Stomach (tissue), 4 donors: ENCODE measurements at regions not wholly inside any gene's neighbourhood (a gene's known extent, or its start where the extent isn't known, plus 50 kb on each side); places are given as distances from the start of the nearest gene placed in this dataset.

Experiments
- CTCF ChIP-seq, 7 experiments: fragments of 450-650 bp in 4 of 7; fragments of 200-600 bp in 3 of 7; sonication (generic) in 3 of 7; IDR thresholded peaks; one replicate each; pipeline ENCODE4 v1.5.1; 2016 to 2019; ENCODE audit warnings: antibody characterized with exemption in 7 of 7, control low read depth in 2 of 7, mild to moderate bottlenecking in 1 of 7
- EP300 ChIP-seq: sonication (generic); formaldehyde crosslinking; IDR thresholded peaks from one replicate; pipeline ENCODE4 v1.6.1; 2017; ENCODE audit warnings: antibody characterized with exemption

GRCh38 chr2:240346753-240347372 lies 88.6 kb upstream of the GPC1 start:
- TF ChIP-seq CTCF (IDR thresholded peaks at IDR 0.05) (no peak), EP300 (no peak)
